OCI-LY1 (cell line): ENCODE measurements at regions not wholly inside any gene's neighbourhood (a gene's known extent, or its start where the extent isn't known, plus 50 kb on each side); places are given as distances from the start of the nearest gene placed in this dataset.

Source experiments
- H2AFZ ChIP-seq: fragments of 200-600 bp; sonication (generic), shearing (Covaris generic); 2 replicates; pipeline ENCODE4 v1.6.0; 2014; ENCODE audit warnings: antibody characterized with exemption, mild to moderate bottlenecking, low read length
- H3F3A ChIP-seq: fragments of 200-600 bp; sonication (generic), shearing (Covaris generic); 2 replicates; pipeline ENCODE4 v1.6.0; 2014; ENCODE audit warnings: mild to moderate bottlenecking, antibody characterized with exemption, low read length, moderate library complexity; ENCODE audit not compliant: insufficient read depth
- H3K27ac ChIP-seq: fragments of 200-600 bp; sonication (generic); 2 replicates; pipeline ENCODE4 v1.5.1; 2014; ENCODE audit warnings: low read length, mixed run types, mild to moderate bottlenecking, low read depth; ENCODE audit not compliant: poor library complexity, severe bottlenecking
- H3K27me3 ChIP-seq: fragments of 200-600 bp; sonication (generic); 2 replicates; pipeline ENCODE4 v1.6.0; 2014; ENCODE audit warnings: antibody characterized with exemption, mild to moderate bottlenecking, low read length, moderate library complexity; ENCODE audit not compliant: insufficient read depth
- H3K36me3 ChIP-seq: fragments of 200-600 bp; sonication (generic); 2 replicates; pipeline ENCODE4 v1.6.1; 2014; ENCODE audit warnings: mild to moderate bottlenecking, antibody characterized with exemption, low read length, moderate library complexity, mixed read lengths; ENCODE audit not compliant: insufficient read depth
- H3K4me1 ChIP-seq: fragments of 200-600 bp; sonication (generic); 2 replicates; pipeline ENCODE4 v1.5.1; 2014; ENCODE audit warnings: mild to moderate bottlenecking, low read length, moderate library complexity; ENCODE audit not compliant: insufficient read depth, severe bottlenecking
- H3K4me2 ChIP-seq: fragments of 200-600 bp; sonication (generic), shearing (Covaris generic); 2 replicates; pipeline ENCODE4 v1.6.1; 2014; ENCODE audit warnings: low read length
- H3K4me3 ChIP-seq: fragments of 200-600 bp; sonication (generic); 2 replicates; pipeline ENCODE4 v1.5.1; 2014; ENCODE audit warnings: low read length, low read depth, mild to moderate bottlenecking, mixed read lengths; ENCODE audit not compliant: poor library complexity, severe bottlenecking
- H3K79me2 ChIP-seq: fragments of 200-600 bp; shearing (Covaris generic); 2 replicates; pipeline ENCODE4 v1.6.1; 2016; ENCODE audit warnings: mixed run types, low read length, mixed read lengths; ENCODE audit not compliant: insufficient read depth
- H3K9ac ChIP-seq: fragments of 200-600 bp; sonication (generic), shearing (Covaris generic); 2 replicates; pipeline ENCODE4 v1.6.1; 2014; ENCODE audit warnings: mild to moderate bottlenecking, low read length, mixed read lengths
- H3K9me2 ChIP-seq: fragments of 200-600 bp; sonication (generic), shearing (Covaris generic); 2 replicates; pipeline ENCODE4 v1.6.1; 2014; ENCODE audit warnings: low read depth, mild to moderate bottlenecking, low read length, mixed read lengths
- H3K9me3 ChIP-seq: fragments of 200-600 bp; shearing (Covaris generic); 2 replicates; pipeline ENCODE4 v1.6.1; 2014; ENCODE audit warnings: low read length, mixed read lengths
- H4K20me1 ChIP-seq: fragments of 200-600 bp; sonication (generic), shearing (Covaris generic); 2 replicates; pipeline ENCODE4 v1.6.0; 2016; ENCODE audit warnings: mild to moderate bottlenecking, low read length; ENCODE audit not compliant: insufficient read depth
- EZH2 ChIP-seq: fragments of 200-600 bp; sonication (generic), shearing (Covaris generic); IDR thresholded peaks from 2 replicates; pipeline ENCODE4 v1.8.0; 2017; ENCODE audit warnings: borderline replicate concordance, mixed run types, mild to moderate bottlenecking, antibody characterized with exemption, low read length, moderate library complexity, mixed read lengths
- TF ChIP-seq, protein P1 (sequence below): fragments of 200-600 bp; sonication (generic), shearing (Covaris generic); IDR thresholded peaks from 2 replicates; pipeline ENCODE4 v1.5.1; 2017; ENCODE audit warnings: mild to moderate bottlenecking, antibody characterized with exemption, low read length, moderate library complexity, mixed read lengths

DNA sequence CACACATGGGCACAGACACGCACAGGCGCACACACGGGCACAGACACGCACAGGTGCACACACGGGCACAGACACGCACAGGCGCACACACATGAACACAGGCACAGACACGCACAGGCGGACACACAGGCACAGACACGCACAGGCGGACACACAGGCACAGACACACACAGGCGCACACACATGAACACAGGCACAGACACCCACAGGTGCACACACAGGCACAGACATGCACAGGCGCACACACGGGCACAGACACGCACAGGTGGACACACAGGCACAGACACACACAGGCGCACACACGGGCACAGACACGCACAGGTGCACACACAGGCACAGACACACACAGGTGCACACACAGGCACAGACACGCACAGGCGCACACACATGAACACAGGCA lies 312.8 kb upstream of the IRX1 start:
- no peaks in the 10 kb centered on the region for H4K20me1 ChIP-seq
- no peaks in the 10 kb centered on the region for H3K36me3 ChIP-seq
- H3K4me1 ChIP-seq, result no peaks in the 10 kb centered on the region
- H3K27me3 ChIP-seq, result no peaks in the 10 kb centered on the region
- H3K79me2 ChIP-seq, result no peaks in the 10 kb centered on the region
- H3K4me2 ChIP-seq, result no peak overlapping the region
- H3F3A ChIP-seq, result no peaks in the 10 kb centered on the region
- H3K9me2 ChIP-seq, result no peaks in the 10 kb centered on the region
- TF ChIP-seq EZH2, result no peak
- TF ChIP-seq, protein P1, sequence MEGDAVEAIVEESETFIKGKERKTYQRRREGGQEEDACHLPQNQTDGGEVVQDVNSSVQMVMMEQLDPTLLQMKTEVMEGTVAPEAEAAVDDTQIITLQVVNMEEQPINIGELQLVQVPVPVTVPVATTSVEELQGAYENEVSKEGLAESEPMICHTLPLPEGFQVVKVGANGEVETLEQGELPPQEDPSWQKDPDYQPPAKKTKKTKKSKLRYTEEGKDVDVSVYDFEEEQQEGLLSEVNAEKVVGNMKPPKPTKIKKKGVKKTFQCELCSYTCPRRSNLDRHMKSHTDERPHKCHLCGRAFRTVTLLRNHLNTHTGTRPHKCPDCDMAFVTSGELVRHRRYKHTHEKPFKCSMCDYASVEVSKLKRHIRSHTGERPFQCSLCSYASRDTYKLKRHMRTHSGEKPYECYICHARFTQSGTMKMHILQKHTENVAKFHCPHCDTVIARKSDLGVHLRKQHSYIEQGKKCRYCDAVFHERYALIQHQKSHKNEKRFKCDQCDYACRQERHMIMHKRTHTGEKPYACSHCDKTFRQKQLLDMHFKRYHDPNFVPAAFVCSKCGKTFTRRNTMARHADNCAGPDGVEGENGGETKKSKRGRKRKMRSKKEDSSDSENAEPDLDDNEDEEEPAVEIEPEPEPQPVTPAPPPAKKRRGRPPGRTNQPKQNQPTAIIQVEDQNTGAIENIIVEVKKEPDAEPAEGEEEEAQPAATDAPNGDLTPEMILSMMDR, result no peak
- no peak overlapping the region for H3K27ac ChIP-seq
- no peak overlapping the region for H3K9ac ChIP-seq
- no peaks in the 10 kb centered on the region for H3K9me3 ChIP-seq
- no peak overlapping the region for H3K4me3 ChIP-seq
- H2AFZ ChIP-seq, result no peak overlapping the region

DNA sequence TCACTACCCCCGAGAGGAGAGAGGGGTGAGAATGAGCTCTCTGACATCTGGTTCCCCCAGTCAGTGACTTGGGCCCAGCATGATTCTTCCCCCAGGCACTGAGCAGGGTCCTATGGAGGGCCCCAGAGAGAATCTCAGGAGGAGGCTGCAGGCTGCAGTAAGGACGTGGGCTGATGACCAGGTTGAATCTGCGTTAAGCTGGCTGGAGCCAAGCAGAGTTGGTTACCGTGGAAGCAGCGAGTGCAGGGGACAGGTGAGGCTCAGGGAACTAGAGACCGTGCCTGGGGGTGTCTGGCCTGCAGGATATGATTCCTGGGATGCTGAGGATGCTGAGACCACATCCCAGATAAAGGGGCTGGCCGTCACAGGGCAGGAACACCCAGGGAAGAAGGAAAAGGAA lies 314.3 kb upstream of the IRX1 start:
- Histone ChIP-seq H3K9ac (no peak overlapping the region), H3K9me3 (no peaks in the 10 kb centered on the region), H3K79me2 (no peaks in the 10 kb centered on the region), H3K4me1 (no peaks in the 10 kb centered on the region), H3F3A (no peaks in the 10 kb centered on the region), H3K27me3 (no peaks in the 10 kb centered on the region), H3K27ac (no peak overlapping the region), H3K4me2 (no peak overlapping the region), H3K4me3 (no peak overlapping the region), H3K36me3 (no peaks in the 10 kb centered on the region), H4K20me1 (no peaks in the 10 kb centered on the region), H2AFZ (no peak overlapping the region), H3K9me2 (no peaks in the 10 kb centered on the region)
- TF ChIP-seq EZH2, result no peak
- TF ChIP-seq, protein P1, result no peak

DNA sequence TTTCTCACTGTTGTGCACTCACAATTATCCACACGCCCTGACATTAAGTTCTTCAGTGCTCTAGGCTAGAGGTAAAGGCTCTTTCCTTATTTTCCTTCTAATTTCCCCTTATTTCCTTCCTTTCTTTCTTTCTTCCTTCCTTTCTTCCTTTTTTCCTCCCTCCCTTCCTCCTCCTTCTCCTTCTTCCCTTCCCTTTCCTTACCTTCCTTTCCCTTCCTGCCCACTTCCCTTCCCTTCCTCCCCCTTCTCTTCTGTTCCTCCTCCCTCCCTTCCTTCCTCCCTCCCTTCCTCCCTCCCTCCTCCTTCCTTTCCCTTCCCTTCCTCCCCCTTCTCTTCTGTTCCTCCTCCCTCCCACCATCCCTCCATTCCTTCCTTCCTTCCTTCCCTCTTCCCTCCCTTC lies 317.0 kb upstream of the IRX1 start:
- no peaks in the 10 kb centered on the region for H3K27me3 ChIP-seq
- no peaks in the 10 kb centered on the region for H3K36me3 ChIP-seq
- H3K9me3 ChIP-seq, result no peaks in the 10 kb centered on the region
- no peaks in the 10 kb centered on the region for H3K9me2 ChIP-seq
- H3K4me1 ChIP-seq, result no peaks in the 10 kb centered on the region
- no peak overlapping the region for H3K4me2 ChIP-seq
- no peak for TF ChIP-seq EZH2
- TF ChIP-seq, protein P1, result no peak
- H2AFZ ChIP-seq, result no peak overlapping the region
- H3K79me2 ChIP-seq, result no peaks in the 10 kb centered on the region
- no peaks in the 10 kb centered on the region for H4K20me1 ChIP-seq
- no peaks in the 10 kb centered on the region for H3F3A ChIP-seq
- no peak overlapping the region for H3K9ac ChIP-seq
- no peak overlapping the region for H3K27ac ChIP-seq
- H3K4me3 ChIP-seq, result no peak overlapping the region
